GM23338 (cell line): ENCODE measurements at regions not wholly inside any gene's neighbourhood (a gene's known extent, or its start where the extent isn't known, plus 50 kb on each side); places are given as distances from the start of the nearest gene placed in this dataset.

Source experiments
- ATAC-seq: fragments of 200-7000 bp; cut with Tn5 transposase; 3 replicates; pipeline ENCODE4 v1.9.1; 2020
- DNase-seq: peaks from one replicate; pipeline ENCODE4 v3.0.0-alpha.2; 2015; ENCODE audit warnings: low spot score
- H2AFZ ChIP-seq: fragments of 200-600 bp; sonication (generic); 2 replicates; pipeline ENCODE4 v1.8.0; 2016; ENCODE audit warnings: antibody characterized with exemption, mild to moderate bottlenecking, moderate library complexity
- H3F3A ChIP-seq: fragments of 200-600 bp; sonication (generic); replicated peaks from 2 replicates; pipeline ENCODE4 v1.8.0; 2017; ENCODE audit warnings: antibody characterized with exemption, mixed run types, low read depth
- H3K27ac ChIP-seq: fragments of 200-600 bp; sonication (generic); 2 replicates; pipeline ENCODE4 v1.6.1; 2016; ENCODE audit warnings: low read depth
- H3K27me3 ChIP-seq: fragments of 200-600 bp; sonication (generic); 2 replicates; pipeline ENCODE4 v1.8.0; 2016; ENCODE audit warnings: mild to moderate bottlenecking, mixed run types, moderate library complexity; ENCODE audit not compliant: insufficient read depth
- H3K36me3 ChIP-seq: fragments of 200-600 bp; sonication (generic); 2 replicates; pipeline ENCODE4 v1.8.0; 2016; ENCODE audit warnings: mild to moderate bottlenecking; ENCODE audit not compliant: insufficient read depth
- H3K4me1 ChIP-seq: fragments of 200-600 bp; sonication (generic); 2 replicates; pipeline ENCODE4 v1.8.0; 2016; ENCODE audit warnings: mild to moderate bottlenecking, moderate library complexity; ENCODE audit not compliant: insufficient read depth
- H3K4me2 ChIP-seq: fragments of 200-600 bp; sonication (generic); 2 replicates; pipeline ENCODE4 v1.7.1; 2017; ENCODE audit warnings: mixed run types
- H3K4me3 ChIP-seq: fragments of 200-600 bp; sonication (generic); 2 replicates; pipeline ENCODE4 v1.6.1; 2016; ENCODE audit warnings: mixed run types
- H3K79me2 ChIP-seq: fragments of 200-600 bp; sonication (generic); replicated peaks from 2 replicates; pipeline ENCODE4 v1.8.0; 2017; ENCODE audit warnings: mild to moderate bottlenecking; ENCODE audit not compliant: insufficient read depth
- H3K9me2 ChIP-seq: fragments of 200-600 bp; sonication (generic); 2 replicates; pipeline ENCODE4 v1.8.0; 2017; ENCODE audit not compliant: insufficient read depth
- H4K20me1 ChIP-seq: fragments of 200-600 bp; sonication (generic); replicated peaks from 2 replicates; pipeline ENCODE4 v1.8.0; 2017; ENCODE audit warnings: mild to moderate bottlenecking; ENCODE audit not compliant: insufficient read depth
- H3K27ac Mint-ChIP-seq: 2 replicates; pipeline ENCODE4 v1.8.0; 2020; ENCODE audit warnings: inconsistent platforms, mild to moderate bottlenecking, moderate library complexity, mixed read lengths
- H3K27me3 Mint-ChIP-seq: 3 replicates; pipeline ENCODE4 v1.8.0; 2022; ENCODE audit warnings: low read depth, mild to moderate bottlenecking, moderate library complexity, mixed read lengths, inconsistent platforms; ENCODE audit not compliant: insufficient read depth, poor library complexity
- H3K36me3 Mint-ChIP-seq: 3 replicates; pipeline ENCODE4 v1.8.0; 2021; ENCODE audit warnings: low read depth, mild to moderate bottlenecking, inconsistent platforms, moderate library complexity, mixed read lengths
- H3K4me1 Mint-ChIP-seq: 3 replicates; pipeline ENCODE4 v1.8.0; 2020; ENCODE audit warnings: mild to moderate bottlenecking, inconsistent platforms, mixed read lengths
- H3K4me3 Mint-ChIP-seq: 3 replicates; pipeline ENCODE4 v1.8.0; 2021; ENCODE audit warnings: moderate library complexity, mild to moderate bottlenecking, inconsistent platforms, mixed read lengths
- H3K9me3 Mint-ChIP-seq: 3 replicates; pipeline ENCODE4 v1.8.0; 2020; ENCODE audit warnings: moderate library complexity, mild to moderate bottlenecking, inconsistent platforms, mixed read lengths
- CREB1 ChIP-seq: fragments of 250-450 bp; sonication (Bioruptor Pico); IDR thresholded peaks from 2 replicates; pipeline ENCODE4 v1.5.0; 2020; ENCODE audit warnings: low read depth, mild to moderate bottlenecking, moderate library complexity
- ETS1 ChIP-seq: IDR thresholded peaks from 2 replicates; pipeline ENCODE4 v1.6.1; 2016; ENCODE audit warnings: antibody characterized with exemption
- EZH2 ChIP-seq: fragments of 200-600 bp; sonication (generic); IDR thresholded peaks from one replicate; pipeline ENCODE4 v1.8.0; 2017; ENCODE audit warnings: antibody characterized with exemption, mild to moderate bottlenecking, low read depth; ENCODE audit not compliant: unreplicated experiment
- EZH2phosphoT487 ChIP-seq: fragments of 200-600 bp; sonication (generic); IDR thresholded peaks from one replicate; pipeline ENCODE4 v1.8.1; 2018; ENCODE audit warnings: antibody characterized with exemption; ENCODE audit not compliant: unreplicated experiment
- JUNB ChIP-seq: IDR thresholded peaks from one replicate; pipeline ENCODE4 v1.6.1; 2016; ENCODE audit warnings: antibody characterized with exemption; ENCODE audit not compliant: unreplicated experiment
- NANOG ChIP-seq: IDR thresholded peaks from 2 replicates; pipeline ENCODE4 v1.6.1; 2016; ENCODE audit warnings: antibody characterized with exemption, borderline replicate concordance
- POLR2AphosphoS5 ChIP-seq: IDR thresholded peaks from 2 replicates; pipeline ENCODE4 v1.6.1; 2016; ENCODE audit warnings: antibody characterized with exemption, low read depth
- STAT1 ChIP-seq: IDR thresholded peaks from one replicate; pipeline ENCODE4 v1.6.1; 2016; ENCODE audit warnings: antibody characterized with exemption; ENCODE audit not compliant: unreplicated experiment
- ZNF114 ChIP-seq: fragments of 250-450 bp; sonication (Bioruptor Pico); IDR thresholded peaks from 2 replicates; pipeline ENCODE4 v1.5.0; 2020; ENCODE audit warnings: mild to moderate bottlenecking, moderate library complexity
- TF ChIP-seq, protein P1 (sequence below): fragments of 250-450 bp; sonication (Bioruptor Pico); IDR thresholded peaks from 2 replicates; pipeline ENCODE4 v1.5.0; 2020; ENCODE audit warnings: mild to moderate bottlenecking, moderate library complexity

GRCh38 chr3:83393276-83393675 is 1565.5 kb upstream of the CADM2 start:
- Histone ChIP-seq H4K20me1 (no peaks in the 10 kb centered on the region), H3K27me3 (no peaks in the 10 kb centered on the region), H2AFZ (no peak overlapping the region), H3F3A (no peaks in the 10 kb centered on the region), H3K36me3 (no peaks in the 10 kb centered on the region), H3K4me1 (no peaks in the 10 kb centered on the region), H3K79me2 (no peaks in the 10 kb centered on the region), H3K4me3 (no peak overlapping the region), H3K4me2 (no peak overlapping the region), H3K9me2 (no peaks in the 10 kb centered on the region), H3K27ac (no peak overlapping the region)
- Mint-ChIP-seq H3K27ac (no peak overlapping the region), H3K4me3 (no peak overlapping the region), H3K27me3 (no peaks in the 10 kb centered on the region), H3K36me3 (no peaks in the 10 kb centered on the region), H3K9me3 (no peaks in the 10 kb centered on the region; the same call in 2 of the 3 replicates), H3K4me1 (no peaks in the 10 kb centered on the region)
- ATAC-seq (no peak), DNase-seq (no peak)
- TF ChIP-seq CREB1 (CRISPR knock-in tag) = no peak
- no peak for TF ChIP-seq ZNF114
- no peak for TF ChIP-seq JUNB
- no peak for TF ChIP-seq NANOG
- no peak for TF ChIP-seq POLR2AphosphoS5
- no peak for TF ChIP-seq STAT1
- TF ChIP-seq, protein P1, sequence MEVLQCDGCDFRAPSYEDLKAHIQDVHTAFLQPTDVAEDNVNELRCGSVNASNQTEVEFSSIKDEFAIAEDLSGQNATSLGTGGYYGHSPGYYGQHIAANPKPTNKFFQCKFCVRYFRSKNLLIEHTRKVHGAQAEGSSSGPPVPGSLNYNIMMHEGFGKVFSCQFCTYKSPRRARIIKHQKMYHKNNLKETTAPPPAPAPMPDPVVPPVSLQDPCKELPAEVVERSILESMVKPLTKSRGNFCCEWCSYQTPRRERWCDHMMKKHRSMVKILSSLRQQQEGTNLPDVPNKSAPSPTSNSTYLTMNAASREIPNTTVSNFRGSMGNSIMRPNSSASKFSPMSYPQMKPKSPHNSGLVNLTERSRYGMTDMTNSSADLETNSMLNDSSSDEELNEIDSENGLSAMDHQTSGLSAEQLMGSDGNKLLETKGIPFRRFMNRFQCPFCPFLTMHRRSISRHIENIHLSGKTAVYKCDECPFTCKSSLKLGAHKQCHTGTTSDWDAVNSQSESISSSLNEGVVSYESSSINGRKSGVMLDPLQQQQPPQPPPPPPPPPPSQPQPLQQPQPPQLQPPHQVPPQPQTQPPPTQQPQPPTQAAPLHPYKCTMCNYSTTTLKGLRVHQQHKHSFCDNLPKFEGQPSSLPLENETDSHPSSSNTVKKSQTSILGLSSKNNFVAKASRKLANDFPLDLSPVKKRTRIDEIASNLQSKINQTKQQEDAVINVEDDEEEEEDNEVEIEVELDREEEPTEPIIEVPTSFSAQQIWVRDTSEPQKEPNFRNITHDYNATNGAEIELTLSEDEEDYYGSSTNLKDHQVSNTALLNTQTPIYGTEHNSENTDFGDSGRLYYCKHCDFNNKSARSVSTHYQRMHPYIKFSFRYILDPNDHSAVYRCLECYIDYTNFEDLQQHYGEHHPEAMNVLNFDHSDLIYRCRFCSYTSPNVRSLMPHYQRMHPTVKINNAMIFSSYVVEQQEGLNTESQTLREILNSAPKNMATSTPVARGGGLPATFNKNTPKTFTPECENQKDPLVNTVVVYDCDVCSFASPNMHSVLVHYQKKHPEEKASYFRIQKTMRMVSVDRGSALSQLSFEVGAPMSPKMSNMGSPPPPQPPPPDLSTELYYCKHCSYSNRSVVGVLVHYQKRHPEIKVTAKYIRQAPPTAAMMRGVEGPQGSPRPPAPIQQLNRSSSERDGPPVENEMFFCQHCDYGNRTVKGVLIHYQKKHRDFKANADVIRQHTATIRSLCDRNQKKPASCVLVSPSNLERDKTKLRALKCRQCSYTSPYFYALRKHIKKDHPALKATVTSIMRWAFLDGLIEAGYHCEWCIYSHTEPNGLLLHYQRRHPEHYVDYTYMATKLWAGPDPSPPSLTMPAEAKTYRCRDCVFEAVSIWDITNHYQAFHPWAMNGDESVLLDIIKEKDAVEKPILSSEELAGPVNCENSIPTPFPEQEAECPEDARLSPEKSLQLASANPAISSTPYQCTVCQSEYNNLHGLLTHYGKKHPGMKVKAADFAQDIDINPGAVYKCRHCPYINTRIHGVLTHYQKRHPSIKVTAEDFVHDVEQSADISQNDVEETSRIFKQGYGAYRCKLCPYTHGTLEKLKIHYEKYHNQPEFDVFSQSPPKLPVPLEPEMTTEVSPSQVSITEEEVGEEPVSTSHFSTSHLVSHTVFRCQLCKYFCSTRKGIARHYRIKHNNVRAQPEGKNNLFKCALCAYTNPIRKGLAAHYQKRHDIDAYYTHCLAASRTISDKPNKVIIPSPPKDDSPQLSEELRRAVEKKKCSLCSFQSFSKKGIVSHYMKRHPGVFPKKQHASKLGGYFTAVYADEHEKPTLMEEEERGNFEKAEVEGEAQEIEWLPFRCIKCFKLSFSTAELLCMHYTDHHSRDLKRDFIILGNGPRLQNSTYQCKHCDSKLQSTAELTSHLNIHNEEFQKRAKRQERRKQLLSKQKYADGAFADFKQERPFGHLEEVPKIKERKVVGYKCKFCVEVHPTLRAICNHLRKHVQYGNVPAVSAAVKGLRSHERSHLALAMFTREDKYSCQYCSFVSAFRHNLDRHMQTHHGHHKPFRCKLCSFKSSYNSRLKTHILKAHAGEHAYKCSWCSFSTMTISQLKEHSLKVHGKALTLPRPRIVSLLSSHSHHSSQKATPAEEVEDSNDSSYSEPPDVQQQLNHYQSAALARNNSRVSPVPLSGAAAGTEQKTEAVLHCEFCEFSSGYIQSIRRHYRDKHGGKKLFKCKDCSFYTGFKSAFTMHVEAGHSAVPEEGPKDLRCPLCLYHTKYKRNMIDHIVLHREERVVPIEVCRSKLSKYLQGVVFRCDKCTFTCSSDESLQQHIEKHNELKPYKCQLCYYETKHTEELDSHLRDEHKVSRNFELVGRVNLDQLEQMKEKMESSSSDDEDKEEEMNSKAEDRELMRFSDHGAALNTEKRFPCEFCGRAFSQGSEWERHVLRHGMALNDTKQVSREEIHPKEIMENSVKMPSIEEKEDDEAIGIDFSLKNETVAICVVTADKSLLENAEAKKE (CRISPR knock-in tag) = no peak
- TF ChIP-seq EZH2 = no peak
- TF ChIP-seq EZH2phosphoT487 = no peak
- no peak for TF ChIP-seq ETS1
